Suppressor macrophage treated with lipopolysaccharide for 1 hour (primary cell): ENCODE measurements at regions not wholly inside any gene's neighbourhood (a gene's known extent, or its start where the extent isn't known, plus 50 kb on each side); places are given as distances from the start of the nearest gene placed in this dataset.
"Not testable (repeated sequence)": the region's sequence is repeated elsewhere in the genome, so short reads cannot be mapped to it uniquely, and the experiment has no call there.

Experiments used
- DNase-seq, 3 donors: peaks; one replicate each; pipeline ENCODE4 v3.0.0-alpha.2; 2020 to 2022

DNA sequence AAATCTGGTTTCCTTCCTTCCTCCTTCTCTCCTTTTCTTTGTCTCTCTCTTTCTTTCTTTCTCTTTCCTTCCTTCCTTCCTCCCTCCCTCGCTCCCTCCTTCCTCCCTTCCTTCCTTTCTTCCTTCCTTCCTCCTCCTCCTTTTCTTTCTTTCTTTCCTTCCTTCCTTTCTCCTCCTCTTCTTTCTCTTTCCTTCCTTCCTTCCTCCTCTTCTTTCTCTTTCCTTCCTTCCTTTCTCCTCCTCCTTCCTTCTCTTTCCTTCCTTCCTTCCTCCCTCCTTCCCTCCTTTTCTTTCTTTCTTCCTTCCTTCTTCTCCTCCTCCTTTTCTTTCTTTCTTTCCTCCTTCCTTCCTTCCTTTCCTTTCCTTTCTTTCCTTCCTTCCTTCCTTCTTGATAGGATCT, 61.2 kb downstream of the VIP start:
- DNase-seq = no peak

GRCh38 chr6:152815230-152815872, 64.8 kb downstream of the VIP start:
- no peak for DNase-seq

DNA sequence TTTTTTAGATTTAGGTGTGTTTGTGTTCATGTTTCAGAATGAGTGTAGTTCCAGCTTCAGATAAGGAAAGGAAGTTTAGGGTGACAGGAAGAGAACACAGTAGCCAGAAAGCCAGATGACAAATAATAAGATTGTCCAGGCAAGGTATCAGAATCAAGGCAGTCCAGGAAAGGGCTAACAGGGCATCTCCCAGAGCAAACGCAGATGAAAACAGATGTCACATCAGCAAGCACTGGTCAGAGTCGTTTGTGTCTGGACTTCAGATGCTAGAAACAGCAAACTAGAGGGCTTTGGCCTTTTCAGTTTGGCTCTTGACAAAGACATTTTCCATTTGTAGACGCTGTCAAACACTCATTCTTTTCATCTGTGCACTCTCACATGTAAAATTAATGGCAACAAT, 65.5 kb downstream of the VIP start:
- no peak for DNase-seq

- DNase-seq = no peak
These were observed 70.9 kb downstream of the VIP start for GRCh38 chr6:152821525-152821924.

GRCh38 chr6:152824666-152825065, 74.1 kb downstream of the VIP start:
- no peak for DNase-seq

- DNase-seq = no peak
These were observed 77.8 kb downstream of the VIP start for GRCh38 chr6:152828431-152828830.

- DNase-seq = not testable (repeated sequence)
These were observed 83.8 kb downstream of the VIP start for GRCh38 chr6:152834366-152834765.

- no peak for DNase-seq
These were observed 85.9 kb downstream of the VIP start for GRCh38 chr6:152836523-152836922.

GRCh38 chr6:152845421-152845820, 94.8 kb downstream of the VIP start:
- DNase-seq = no peak

GRCh38 chr6:152846825-152847224, 96.2 kb downstream of the VIP start:
- no peak for DNase-seq

GRCh38 chr6:152848919-152849318, 98.3 kb downstream of the VIP start:
- no peak for DNase-seq

- no peak for DNase-seq
These were observed 103.6 kb downstream of the VIP start for GRCh38 chr6:152854086-152854795.

GRCh38 chr6:152858141-152858540, 107.5 kb downstream of the VIP start:
- DNase-seq = no peak

- no peak for DNase-seq
These were observed 108.6 kb downstream of the VIP start for GRCh38 chr6:152859225-152859624.

- DNase-seq = peak; percentile 79 to 85 (median 82)
These were observed 113.2 kb downstream of the VIP start for GRCh38 chr6:152863618-152864326.

GRCh38 chr6:152874267-152874666, 108.6 kb downstream of the FBXO5 start:
- DNase-seq = no peak

DNA sequence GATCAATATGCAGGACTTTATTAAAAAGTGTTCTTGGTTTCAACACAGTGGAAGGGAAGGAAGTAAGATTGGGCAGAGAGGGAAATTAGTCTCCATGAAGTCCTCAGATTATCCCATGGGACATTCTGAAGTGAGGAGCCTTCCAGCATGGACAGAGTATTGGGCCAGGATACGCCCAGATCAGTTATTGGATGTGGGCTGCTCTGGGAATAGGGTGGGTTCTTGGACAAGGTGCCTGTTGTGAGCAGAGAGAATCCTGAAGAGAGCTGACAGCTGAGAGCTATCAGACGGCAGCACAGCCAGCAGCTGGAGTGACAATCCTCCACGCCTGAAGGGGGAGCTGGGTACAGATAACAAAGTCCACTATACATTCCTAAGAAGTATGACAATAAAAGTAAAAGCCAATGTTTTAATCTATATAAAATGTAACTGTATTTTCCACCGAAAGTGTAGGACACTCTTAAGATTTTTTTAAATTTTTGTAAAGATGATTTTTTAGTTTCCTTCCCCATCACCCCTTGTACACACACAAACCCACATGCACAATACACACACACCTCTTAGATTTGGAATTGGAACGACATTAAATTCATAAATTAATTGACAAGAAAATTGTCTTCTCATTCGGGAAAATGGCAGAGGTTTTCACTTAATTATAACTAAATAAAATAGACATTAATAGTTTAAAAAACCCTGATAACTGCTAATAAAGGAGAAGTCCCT, 107.8 kb downstream of the FBXO5 start:
- no peak for DNase-seq

GRCh38 chr6:152879681-152880080, 103.2 kb downstream of the FBXO5 start:
- DNase-seq = no peak

DNA sequence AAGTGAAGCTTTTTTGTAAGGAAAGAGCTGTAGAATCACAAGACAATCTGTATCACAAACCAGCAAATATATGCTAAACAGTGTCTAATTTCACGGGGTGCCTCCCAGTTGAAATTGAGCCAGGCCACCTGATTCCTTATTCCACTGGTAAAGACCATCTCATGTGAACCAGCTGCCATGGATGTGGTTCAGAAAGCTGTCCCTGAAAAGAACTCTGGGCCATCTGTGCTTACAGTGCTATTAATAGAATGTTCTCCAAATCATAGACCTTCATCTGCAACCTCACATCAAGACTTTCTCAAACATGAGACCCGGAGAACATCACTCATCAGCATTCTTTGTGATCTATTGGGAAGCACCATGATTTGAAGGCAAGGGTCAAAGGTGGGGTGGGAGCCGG, 89.7 kb downstream of the FBXO5 start:
- no peak for DNase-seq

DNA sequence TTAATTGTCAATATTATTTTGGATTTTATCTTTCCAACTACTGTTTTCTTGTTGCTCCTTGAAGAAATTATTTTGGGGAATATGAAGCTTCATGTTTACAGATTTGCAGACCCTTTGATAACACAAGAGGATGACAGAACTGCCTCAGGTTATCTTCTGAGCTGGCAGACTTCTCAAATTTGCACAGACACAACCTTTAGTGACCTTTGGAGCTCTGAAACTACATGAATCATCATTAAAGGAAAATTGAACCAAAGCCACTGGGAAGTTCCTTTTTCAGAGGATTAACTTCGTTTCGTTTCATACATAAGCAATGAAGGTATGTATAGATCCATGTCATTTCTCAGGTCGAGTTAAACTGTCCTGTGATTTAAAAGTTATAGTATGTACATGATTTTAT, 85.9 kb downstream of the FBXO5 start:
- peak; percentile 18 to 34 (median 26) for DNase-seq

DNA sequence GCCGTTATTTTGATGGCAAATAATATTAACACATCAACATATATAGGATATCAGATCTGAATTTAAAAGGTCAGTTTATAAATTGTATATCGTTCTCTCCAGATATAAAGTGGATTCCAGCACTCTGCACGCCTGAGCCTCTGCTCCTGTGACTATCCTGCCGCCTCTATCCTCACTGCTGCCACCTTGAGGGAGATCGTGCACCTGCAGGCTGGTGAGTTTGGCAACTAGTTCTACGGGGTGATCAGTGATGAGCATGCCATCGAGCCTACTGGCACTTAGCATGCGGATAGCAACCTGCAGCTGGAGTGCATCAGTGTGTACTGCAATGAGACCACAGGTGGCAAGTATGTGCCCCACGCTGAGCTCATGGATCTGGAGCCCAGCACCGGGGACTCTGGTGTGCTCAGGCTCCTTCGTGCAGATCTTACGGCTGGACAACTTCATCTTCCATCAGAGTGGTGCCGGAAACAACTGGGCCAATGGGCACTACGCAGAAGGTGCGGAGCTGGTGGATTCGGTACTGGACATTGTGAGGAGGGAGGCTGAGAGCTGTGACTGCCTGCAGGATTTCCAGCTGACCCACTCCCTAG, 84.9 kb downstream of the FBXO5 start:
- peak; percentile 61 to 77 (median 70) for DNase-seq

DNA sequence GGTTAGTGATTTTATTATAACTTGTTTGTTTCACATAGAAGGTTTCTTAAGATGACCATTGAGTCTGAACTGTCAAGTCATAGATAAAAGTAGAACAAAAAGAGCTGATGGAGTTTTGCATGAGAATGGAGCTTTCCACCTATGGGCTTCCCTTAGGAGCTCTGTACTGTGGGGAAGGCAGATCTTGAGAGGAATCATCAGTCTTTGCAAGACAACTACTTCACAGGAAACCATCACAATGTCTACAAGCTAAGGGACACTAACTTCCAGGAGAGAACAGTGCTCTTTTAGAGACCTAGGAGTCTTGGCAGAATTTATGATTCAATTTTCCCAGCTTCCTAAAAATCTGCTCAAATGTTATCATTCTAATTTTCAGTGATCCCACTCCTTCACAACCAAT, 78.2 kb downstream of the FBXO5 start:
- DNase-seq = no peak
